GM18502 (cell line): ENCODE measurements at regions not wholly inside any gene's neighbourhood (a gene's known extent, or its start where the extent isn't known, plus 50 kb on each side); places are given as distances from the start of the nearest gene placed in this dataset.
"Not testable (repeated sequence)": the region's sequence is repeated elsewhere in the genome, so short reads cannot be mapped to it uniquely, and the experiment has no call there.

Experiments used
- ATAC-seq: cut with Tn5 transposase; IDR thresholded peaks from one replicate; pipeline ENCODE4 v1.9.1; 2021; ENCODE audit warnings: mild to moderate bottlenecking; ENCODE audit not compliant: unreplicated experiment, poor library complexity

DNA sequence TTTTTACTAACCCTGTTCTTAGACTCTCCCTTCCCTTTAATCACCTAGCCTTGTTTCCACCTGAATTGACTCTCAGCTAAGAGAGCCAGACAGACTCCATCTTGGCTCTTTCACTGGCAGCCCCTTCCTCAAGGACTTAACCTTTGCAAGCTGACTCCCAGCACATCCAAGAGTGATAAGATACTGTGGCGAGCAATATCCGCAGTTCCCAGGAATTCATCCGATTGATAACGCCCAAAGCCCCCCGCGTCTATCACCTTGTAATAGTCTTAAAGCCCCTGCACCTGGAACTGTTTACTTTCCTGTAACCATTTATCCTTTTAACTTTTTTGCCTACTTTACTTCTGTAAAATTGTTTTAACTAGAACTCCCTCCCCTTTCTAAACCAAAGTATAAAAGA, 191.4 kb upstream of the RTL1 start:
- not testable (repeated sequence) for ATAC-seq

GRCh38 chr14:101096551-101096950, 193.0 kb upstream of the RTL1 start:
- ATAC-seq, result no peak

DNA sequence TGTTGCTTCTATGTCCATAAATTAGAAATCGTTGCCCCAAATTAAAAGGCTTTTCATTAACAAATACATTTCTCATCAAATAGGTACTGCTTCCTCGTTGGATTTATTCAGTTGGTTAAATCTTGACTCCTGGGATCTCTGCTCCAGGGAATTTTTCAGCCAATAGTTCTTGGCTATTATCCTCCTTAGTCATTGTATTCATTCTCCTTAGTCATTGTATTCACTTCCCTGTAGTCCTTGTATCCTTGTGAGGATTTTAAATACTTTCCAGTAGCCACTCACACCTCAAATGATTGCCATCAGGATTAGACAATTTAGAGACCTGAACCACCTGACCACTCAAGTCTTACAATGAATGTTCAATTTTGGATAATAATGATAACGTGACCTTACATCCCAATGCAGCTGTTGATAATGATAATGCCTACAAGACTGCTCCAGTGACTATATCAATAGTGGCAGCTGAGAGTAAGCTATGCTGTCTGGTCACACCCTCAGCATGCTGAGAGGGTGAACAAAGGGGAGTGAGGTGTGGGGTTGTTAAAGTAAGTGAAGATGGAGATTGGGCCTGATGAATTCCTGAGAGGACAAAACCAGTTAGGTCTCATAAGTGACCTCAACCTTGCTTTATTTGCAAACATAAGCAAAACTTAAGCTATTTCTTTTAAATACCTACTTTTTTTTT, 193.7 kb upstream of the RTL1 start:
- ATAC-seq, result no peak

DNA sequence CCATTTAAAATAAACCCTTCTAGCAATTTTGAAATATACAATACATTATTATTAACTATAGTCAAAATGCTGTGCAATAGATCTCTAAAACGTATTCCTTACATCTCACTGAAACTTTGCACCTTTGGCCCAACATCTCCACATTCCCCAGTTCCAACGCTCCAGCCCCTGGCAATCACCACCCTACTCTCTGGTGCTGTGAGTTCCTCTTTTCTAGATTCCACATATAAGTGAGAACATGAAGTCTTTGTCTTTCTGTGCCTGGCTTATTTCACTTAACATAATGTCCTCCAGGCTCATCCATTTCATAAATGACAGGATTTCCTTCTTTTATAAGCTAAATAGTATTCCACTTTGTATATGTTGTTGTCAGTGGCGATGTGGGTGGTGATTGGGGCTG, 194.7 kb upstream of the RTL1 start:
- ATAC-seq, result no peak

DNA sequence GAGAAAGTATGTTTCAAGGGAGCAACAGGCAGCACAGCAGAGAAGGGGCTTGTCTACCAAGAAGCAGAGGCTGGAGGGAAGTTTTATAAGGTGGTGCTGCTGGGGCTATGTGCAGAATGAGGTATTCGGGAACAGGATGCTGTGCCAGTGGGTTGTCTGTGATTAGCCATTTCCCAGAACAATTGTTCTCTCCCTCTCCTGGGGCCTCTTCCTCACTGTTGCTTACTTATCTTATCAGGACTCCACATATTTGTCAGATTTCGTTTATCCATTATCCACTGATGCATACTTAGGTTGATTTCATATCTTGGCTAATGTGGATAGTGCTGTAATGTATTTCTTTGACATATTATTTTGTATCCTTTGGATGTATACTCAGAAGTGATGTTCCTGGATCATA, 195.1 kb upstream of the RTL1 start:
- no peak for ATAC-seq

DNA sequence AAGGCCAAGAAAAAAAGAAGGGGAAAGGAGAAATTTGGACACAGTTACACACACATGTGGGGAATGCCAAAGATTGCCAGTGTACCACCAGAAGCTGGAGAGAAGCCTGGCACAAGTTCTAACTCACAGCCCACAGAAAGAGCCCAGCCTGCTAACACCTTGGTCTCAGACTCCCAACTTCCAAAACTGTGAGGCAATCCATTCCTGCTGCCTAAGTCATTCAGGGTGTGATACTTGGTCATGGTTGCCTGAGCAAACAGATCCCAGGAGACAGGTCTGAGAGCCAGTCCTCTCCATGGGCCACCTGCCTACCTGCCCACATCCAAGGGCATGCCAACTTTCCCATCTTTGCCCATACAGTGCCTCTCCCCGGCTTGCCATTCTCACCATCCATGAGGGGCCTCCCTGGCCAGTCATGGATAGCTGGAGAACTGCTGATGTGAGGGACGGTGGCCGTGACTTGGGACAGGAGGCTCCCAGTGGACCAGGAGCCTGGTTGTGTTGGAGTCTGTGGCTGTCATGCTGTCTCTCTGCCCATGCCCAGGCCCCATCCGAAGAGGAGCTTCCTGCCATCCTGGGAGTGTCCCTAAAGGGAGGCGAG, 198.0 kb upstream of the RTL1 start:
- ATAC-seq, result no peak

- ATAC-seq, result no peak
Measured at GRCh38 chr14:101102875-101103274, 199.4 kb upstream of the RTL1 start.

DNA sequence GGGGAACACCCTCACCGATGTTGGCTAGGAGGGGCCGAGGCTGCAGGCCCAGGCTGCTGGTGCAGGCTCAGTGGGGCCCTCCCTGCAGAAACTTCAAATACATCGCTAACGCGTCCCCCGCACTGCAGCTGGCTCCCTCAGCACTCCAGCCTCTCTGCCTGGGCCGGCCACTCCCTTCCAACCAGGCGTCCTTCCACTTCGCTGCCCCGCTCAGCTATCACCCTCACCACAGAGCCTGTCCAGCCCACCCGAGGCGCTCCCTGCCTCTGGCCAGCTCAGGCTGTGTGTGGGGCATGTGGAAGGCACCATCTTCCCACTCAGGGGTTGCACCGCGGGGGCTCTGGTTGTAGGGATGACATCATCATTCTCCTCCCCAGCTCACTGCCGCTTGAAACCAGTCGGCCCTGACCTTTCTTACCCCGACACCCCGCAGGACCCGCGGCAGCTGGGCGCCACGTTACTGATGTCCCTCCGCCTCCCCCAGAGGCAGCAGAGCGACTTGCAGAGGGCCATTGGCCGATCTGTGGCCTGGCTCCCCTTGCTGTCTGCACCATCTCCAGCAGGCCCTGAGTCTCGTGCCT, 199.9 kb upstream of the RTL1 start:
- ATAC-seq, result no peak

DNA sequence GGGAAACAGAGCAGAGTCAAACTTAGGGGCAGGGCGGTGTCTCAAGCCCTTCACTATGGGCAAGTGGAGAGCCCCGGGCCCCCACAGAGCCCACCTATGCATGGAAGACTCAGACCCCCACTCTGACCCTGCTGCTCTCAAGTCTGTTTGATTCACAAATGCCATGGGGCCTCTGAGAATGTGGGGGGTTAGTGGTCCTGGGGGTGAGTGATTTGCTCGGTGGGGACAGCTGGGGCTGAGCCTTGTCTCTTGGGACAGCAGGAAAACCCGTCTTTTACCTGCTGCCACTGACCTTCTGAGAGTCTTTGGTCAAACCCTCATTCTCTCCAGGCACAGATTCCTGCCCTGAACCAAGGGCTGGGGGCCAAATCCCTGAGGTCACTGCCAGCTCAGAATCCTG, 201.0 kb upstream of the RTL1 start:
- no peak for ATAC-seq

DNA sequence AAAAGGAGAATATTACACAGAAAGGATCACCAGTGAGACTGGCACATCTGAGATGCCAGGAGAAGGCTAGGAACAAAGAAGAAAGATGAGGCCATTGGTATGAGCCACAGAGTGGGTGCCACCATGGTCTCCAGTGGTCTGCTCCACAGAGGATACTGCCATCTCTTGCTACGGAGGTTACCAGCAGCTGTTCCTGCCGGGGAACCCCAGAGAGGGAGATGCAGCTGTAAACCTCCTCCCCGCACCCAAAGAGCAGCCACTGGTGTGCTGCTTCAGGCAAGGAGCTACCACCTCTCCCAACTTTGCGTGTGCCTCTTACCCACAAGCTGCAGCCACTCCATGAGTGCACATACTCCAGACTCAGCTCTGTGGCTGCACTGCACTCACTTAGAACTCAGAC, 201.5 kb upstream of the RTL1 start:
- ATAC-seq, result no peak

DNA sequence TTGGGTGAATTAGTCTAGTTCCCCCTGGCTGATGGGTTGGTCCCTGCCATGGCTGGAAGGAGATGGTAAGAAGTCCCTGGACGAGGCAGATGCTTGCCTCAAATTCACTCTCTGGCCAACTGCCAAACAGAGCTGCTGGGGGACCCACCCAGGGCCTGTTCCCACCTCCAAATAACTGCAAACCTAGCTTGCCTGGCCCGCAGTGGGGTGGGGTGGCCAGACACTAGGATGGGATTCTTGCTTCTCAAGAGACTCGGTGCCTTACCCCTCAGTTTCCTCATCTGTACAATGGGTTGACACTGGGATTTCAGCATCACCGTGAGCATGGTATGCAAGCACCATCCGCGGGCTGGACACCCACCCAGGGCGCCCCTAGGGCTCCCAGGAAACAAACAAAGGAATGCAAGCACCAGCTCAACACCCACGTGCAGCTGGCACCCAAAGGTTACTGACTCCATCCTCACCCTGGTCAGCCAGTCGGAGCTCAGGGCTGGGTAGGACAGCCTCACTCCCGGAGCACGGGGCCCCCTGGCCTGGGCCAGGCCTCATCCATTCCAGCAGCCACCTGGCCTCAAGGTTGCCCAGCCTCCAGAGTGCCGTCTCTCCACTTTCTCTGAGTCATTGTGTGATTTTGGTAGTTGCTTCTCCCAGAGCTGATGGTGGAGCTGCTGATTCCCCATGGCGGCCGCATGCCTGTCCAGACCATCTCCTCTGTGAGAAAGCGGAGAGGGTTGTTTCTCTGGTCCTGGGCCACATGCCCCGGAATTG, 205.2 kb upstream of the RTL1 start:
- no peak for ATAC-seq

DNA sequence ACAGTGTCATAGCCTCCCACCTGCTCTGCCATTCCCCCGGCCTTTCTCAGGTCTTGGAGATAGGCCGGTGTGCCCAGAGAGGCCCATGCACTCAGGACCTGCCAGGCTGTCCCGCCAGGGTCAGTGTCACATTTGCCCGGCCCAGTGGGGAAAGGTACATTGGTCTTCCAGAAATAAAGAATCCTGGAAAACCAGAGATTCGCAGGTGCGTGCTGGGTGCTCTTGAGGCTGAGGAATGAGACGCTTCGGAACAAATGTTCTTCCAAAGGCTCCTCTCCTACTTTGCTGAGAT, 205.8 kb upstream of the RTL1 start:
- no peak for ATAC-seq

- no peak for ATAC-seq
Measured at GRCh38 chr14:101109981-101110728, 206.6 kb upstream of the RTL1 start.

DNA sequence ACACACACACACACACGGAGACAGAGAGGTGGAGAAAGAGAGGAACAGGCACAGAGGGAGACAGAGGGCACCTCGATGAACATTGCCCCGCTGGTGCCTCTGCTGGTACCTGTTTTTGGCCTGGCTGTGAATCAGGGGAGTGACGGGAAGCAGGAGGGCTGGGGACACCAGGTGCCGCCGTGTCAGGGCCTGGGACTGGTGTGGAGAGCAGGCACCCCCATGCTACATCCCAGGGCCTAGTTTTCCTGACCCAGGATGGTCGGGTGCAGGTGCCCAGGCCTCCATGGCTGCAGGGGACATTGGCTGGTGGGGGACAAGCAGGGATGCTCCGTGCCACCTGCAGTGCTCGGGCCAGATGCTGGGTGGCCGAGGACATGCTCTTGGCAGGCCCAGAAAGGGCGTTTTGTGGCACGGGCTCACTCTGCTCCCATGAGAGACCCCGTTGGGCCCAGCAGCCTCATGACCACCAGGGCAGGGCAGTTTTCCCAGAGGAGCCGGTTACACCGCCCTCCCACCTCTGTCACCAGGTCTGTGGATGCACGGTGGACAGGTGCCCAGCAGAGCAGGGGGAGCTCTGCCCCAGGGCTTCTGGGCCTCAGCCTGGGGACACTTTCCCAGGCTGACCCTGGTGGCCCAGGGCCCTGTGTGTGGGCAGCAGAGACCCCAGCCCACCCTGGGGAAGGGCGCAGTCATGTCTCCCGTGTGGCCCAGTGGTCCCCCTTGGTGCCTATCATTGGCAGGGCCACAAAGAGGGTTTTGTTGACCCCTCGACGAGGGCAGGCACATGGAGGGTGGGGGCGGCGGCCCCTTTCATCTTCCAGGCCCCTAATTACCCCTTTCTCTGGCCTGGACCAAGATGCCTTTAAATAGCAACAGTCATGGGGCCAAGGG, 207.5 kb upstream of the RTL1 start:
- ATAC-seq, result no peak

DNA sequence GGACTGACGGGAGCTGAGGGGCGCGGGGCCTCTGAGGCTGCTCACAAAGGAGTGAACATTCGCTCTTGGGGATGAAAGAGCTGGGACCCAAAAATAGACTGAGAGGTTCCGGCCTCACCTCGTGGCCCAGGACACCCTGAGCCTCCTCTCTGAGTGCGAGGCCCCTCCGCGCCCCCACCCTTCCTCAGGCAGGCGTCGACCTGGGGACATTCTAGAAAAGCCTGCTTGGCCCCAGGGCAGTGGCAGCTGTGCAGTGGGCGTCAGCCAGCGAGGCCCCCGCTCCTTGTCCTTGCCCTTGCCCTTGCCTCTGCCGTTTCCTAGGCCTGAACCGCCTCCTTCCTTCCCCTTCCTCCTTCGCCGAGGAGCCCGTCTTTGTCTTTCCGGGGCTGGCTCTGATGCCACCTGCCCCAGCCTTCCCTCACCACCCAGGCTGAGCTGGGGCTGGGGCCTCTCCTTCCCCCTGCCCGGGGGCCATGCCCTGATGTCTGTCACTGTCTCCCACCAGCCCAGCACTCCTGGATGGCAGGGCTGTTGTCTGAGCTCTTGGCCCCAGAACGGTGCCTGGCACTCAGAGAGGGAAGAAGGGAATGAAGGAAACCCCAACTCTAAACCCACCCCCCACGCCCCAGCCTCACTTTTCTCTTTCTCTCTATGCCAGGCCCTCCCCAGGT, 208.2 kb upstream of the RTL1 start:
- no peak for ATAC-seq

DNA sequence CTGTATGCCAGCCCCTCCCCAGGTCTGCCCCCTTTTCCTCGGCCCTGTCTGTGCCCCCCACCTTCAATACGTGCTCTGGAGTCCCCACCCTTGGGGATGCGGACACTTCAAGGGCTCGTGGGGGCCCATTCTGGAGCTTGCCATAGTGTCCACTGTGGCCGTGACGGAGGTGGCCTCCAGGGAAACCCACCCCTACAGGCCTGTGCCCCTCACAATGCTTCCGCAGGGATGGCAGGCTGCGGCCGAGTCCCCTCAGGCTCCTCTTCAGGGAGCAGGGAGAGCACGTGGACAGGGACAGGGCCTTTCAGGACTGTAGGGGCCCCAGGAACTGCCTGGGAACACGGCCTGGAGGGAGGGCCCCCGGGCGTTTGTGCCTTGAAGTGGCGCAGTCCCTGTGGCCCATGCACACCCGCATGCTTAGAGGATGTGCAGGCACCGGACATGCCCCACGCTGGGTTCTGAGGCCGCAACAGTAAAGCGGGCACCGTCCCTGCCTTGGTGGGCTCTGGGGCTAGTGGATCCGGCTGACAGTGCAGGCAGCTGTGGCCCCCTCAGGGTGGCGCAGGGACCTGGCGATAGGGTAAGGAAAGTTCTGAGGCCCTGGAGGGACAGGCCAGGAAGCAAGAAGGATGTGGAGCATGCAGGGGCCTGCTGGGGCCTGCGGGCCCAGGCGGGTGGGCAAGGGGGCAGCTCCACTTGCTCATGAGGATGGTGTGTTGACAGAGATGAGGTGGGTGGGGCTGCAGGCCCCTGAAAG, 209.0 kb upstream of the RTL1 start:
- ATAC-seq, result no peak

DNA sequence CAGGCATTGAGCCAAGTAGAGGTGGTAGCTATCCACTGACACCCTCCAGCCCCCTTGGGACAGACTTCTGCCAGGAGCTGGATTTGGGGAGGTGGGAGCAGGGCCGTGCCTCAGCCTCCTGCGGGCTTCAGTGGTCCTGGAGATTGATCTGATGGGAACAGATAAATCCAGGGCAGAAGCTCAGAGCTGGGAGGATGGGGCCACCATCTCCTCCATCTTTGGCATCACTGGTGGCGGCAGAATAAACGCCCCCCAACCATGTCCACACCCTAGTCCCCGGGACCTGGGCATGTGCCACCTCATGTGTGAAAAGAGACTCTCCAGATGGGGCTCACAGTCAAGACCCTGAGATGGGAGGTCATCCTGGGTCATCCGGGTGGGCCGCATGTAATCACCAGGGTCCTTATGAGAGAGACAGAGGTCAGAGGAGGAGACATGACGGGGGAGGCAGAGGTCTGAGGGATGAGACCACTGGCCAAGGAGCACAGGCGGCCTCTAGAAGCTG, 209.6 kb upstream of the RTL1 start:
- ATAC-seq, result no peak
